Effector memory CD8-positive, alpha-beta T cell (primary cell): ENCODE measurements at regions not wholly inside any gene's neighbourhood (a gene's known extent, or its start where the extent isn't known, plus 50 kb on each side); places are given as distances from the start of the nearest gene placed in this dataset.

Experiments
- ATAC-seq: fragments of 150-1000 bp; cut with Tn5 transposase; replicated peaks from 2 replicates; pipeline ENCODE4 v1.10.0; 2021; ENCODE audit warnings: mild to moderate bottlenecking, moderate library complexity
- DNase-seq, 3 experiments: peaks; one replicate each; pipeline ENCODE4 v3.0.0; 2021
- H3K27ac Mint-ChIP-seq, 2 donors: one replicate each; pipeline ENCODE4 v1.8.0; 2022; ENCODE audit warnings: mild to moderate bottlenecking in 2 of 2, mixed read lengths in 2 of 2, moderate library complexity in 2 of 2
- H3K27me3 Mint-ChIP-seq, 2 donors: one replicate each; pipeline ENCODE4 v1.8.0; 2022; ENCODE audit warnings: mixed read lengths in 2 of 2
- H3K36me3 Mint-ChIP-seq: one replicate; pipeline ENCODE4 v1.8.0; 2022; ENCODE audit warnings: mild to moderate bottlenecking, moderate library complexity, mixed read lengths; ENCODE audit not compliant: insufficient read depth
- H3K4me1 Mint-ChIP-seq, 2 donors: one replicate each; pipeline ENCODE4 v1.8.0; 2022; ENCODE audit warnings: low read depth in 2 of 2, mixed read lengths in 2 of 2
- H3K4me3 Mint-ChIP-seq, 2 donors: one replicate each; pipeline ENCODE4 v1.8.0; 2022; ENCODE audit warnings: mild to moderate bottlenecking in 2 of 2, mixed read lengths in 2 of 2, moderate library complexity in 2 of 2
- H3K9me3 Mint-ChIP-seq, 2 donors: one replicate each; pipeline ENCODE4 v1.8.0; 2022; ENCODE audit warnings: mixed read lengths in 2 of 2

GRCh38 chr13:73572824-73573223 lies 514.0 kb downstream of the KLF5 start:
- H3K27me3 Mint-ChIP-seq: peaks cover 0 to 30% of the 10 kb centered on the region in 2 donors
- peaks cover 0 to 2% of the 10 kb centered on the region in 2 donors for H3K9me3 Mint-ChIP-seq
- no peak for DNase-seq
- H3K27ac Mint-ChIP-seq: no peak overlapping the region
- no peak overlapping the region for H3K4me3 Mint-ChIP-seq
- H3K36me3 Mint-ChIP-seq: no peaks in the 10 kb centered on the region
- ATAC-seq: no peak
- no peaks in the 10 kb centered on the region for H3K4me1 Mint-ChIP-seq

GRCh38 chr13:73571376-73571775 lies 512.6 kb downstream of the KLF5 start:
- ATAC-seq (no peak), DNase-seq (no peak)
- Mint-ChIP-seq H3K36me3 (no peaks in the 10 kb centered on the region), H3K4me1 (no peaks in the 10 kb centered on the region), H3K27ac (no peak overlapping the region), H3K4me3 (no peak overlapping the region), H3K27me3 (peaks cover 0 to 27% of the 10 kb centered on the region in 2 donors), H3K9me3 (peaks cover 0 to 2% of the 10 kb centered on the region in 2 donors)

GRCh38 chr13:73556902-73557301 lies 498.1 kb downstream of the KLF5 start:
- Mint-ChIP-seq H3K4me3 (no peak overlapping the region), H3K27me3 (peaks cover 0 to 5% of the 10 kb centered on the region in 2 donors), H3K36me3 (no peaks in the 10 kb centered on the region), H3K27ac (no peak overlapping the region), H3K4me1 (no peaks in the 10 kb centered on the region), H3K9me3 (no peaks in the 10 kb centered on the region)
- DNase-seq (no peak), ATAC-seq (no peak)

GRCh38 chr13:73556128-73556527 lies 497.3 kb downstream of the KLF5 start:
- no peaks in the 10 kb centered on the region for H3K9me3 Mint-ChIP-seq
- no peak overlapping the region for H3K4me3 Mint-ChIP-seq
- ATAC-seq (no peak), DNase-seq (no peak)
- H3K36me3 Mint-ChIP-seq: no peaks in the 10 kb centered on the region
- H3K27ac Mint-ChIP-seq: no peak overlapping the region
- no peaks in the 10 kb centered on the region for H3K4me1 Mint-ChIP-seq
- H3K27me3 Mint-ChIP-seq: peaks cover 0 to 5% of the 10 kb centered on the region in 2 donors

- ATAC-seq (no peak), DNase-seq (no peak)
- Mint-ChIP-seq H3K9me3 (no peaks in the 10 kb centered on the region), H3K27me3 (peaks cover 0 to 11% of the 10 kb centered on the region in 2 donors), H3K4me1 (no peaks in the 10 kb centered on the region), H3K4me3 (no peak overlapping the region), H3K27ac (no peak overlapping the region), H3K36me3 (no peaks in the 10 kb centered on the region)
Measured at GRCh38 chr13:73551736-73552135, 492.9 kb downstream of the KLF5 start.

GRCh38 chr13:73549717-73550116 lies 490.9 kb downstream of the KLF5 start:
- Mint-ChIP-seq H3K36me3 (no peaks in the 10 kb centered on the region), H3K4me3 (no peak overlapping the region), H3K27ac (no peak overlapping the region), H3K4me1 (no peaks in the 10 kb centered on the region), H3K9me3 (no peaks in the 10 kb centered on the region), H3K27me3 (peaks cover 0 to 11% of the 10 kb centered on the region in 2 donors)
- no peak for ATAC-seq
- DNase-seq: no peak

GRCh38 chr13:73548449-73548848 lies 489.6 kb downstream of the KLF5 start:
- Mint-ChIP-seq H3K4me3 (no peak overlapping the region), H3K4me1 (no peaks in the 10 kb centered on the region), H3K27me3 (peaks cover 8 to 11% of the 10 kb centered on the region in 2 donors), H3K9me3 (no peaks in the 10 kb centered on the region), H3K36me3 (no peaks in the 10 kb centered on the region), H3K27ac (no peak overlapping the region)
- ATAC-seq (no peak), DNase-seq (no peak)

- H3K36me3 Mint-ChIP-seq: no peaks in the 10 kb centered on the region
- H3K27ac Mint-ChIP-seq: no peak overlapping the region
- ATAC-seq (no peak), DNase-seq (no peak)
- no peak overlapping the region for H3K4me3 Mint-ChIP-seq
- H3K27me3 Mint-ChIP-seq: peaks cover 9 to 11% of the 10 kb centered on the region in 2 donors
- H3K4me1 Mint-ChIP-seq: no peaks in the 10 kb centered on the region
- no peaks in the 10 kb centered on the region for H3K9me3 Mint-ChIP-seq
Measured at GRCh38 chr13:73547239-73547638, 488.4 kb downstream of the KLF5 start.

- Mint-ChIP-seq H3K9me3 (no peaks in the 10 kb centered on the region), H3K4me1 (no peaks in the 10 kb centered on the region), H3K4me3 (no peak overlapping the region), H3K36me3 (no peaks in the 10 kb centered on the region), H3K27me3 (peaks cover 7 to 20% of the 10 kb centered on the region in 2 donors), H3K27ac (no peak overlapping the region)
- DNase-seq: no peak
- no peak for ATAC-seq
Measured at GRCh38 chr13:73544175-73544574, 485.4 kb downstream of the KLF5 start.

GRCh38 chr13:73542446-73542845 lies 483.6 kb downstream of the KLF5 start:
- ATAC-seq (no peak), DNase-seq (no peak)
- no peaks in the 10 kb centered on the region for H3K36me3 Mint-ChIP-seq
- no peak overlapping the region for H3K27ac Mint-ChIP-seq
- no peaks in the 10 kb centered on the region for H3K9me3 Mint-ChIP-seq
- peaks cover 6 to 20% of the 10 kb centered on the region in 2 donors for H3K27me3 Mint-ChIP-seq
- no peaks in the 10 kb centered on the region for H3K4me1 Mint-ChIP-seq
- no peak overlapping the region for H3K4me3 Mint-ChIP-seq

GRCh38 chr13:73536865-73537264 lies 478.1 kb downstream of the KLF5 start:
- Mint-ChIP-seq H3K36me3 (no peaks in the 10 kb centered on the region), H3K27me3 (peaks cover 7 to 20% of the 10 kb centered on the region in 2 donors), H3K27ac (no peak overlapping the region), H3K4me3 (no peak overlapping the region), H3K4me1 (no peaks in the 10 kb centered on the region), H3K9me3 (peaks cover 0 to 2% of the 10 kb centered on the region in 2 donors)
- DNase-seq (no peak), ATAC-seq (no peak)

- Mint-ChIP-seq H3K36me3 (no peaks in the 10 kb centered on the region), H3K27ac (no peak overlapping the region), H3K4me3 (no peak overlapping the region), H3K27me3 (peaks cover 0 to 20% of the 10 kb centered on the region in 2 donors), H3K9me3 (peaks cover 0 to 2% of the 10 kb centered on the region in 2 donors), H3K4me1 (no peaks in the 10 kb centered on the region)
- no peak for DNase-seq
- ATAC-seq: no peak
Measured at GRCh38 chr13:73535341-73535740, 476.5 kb downstream of the KLF5 start.

- DNase-seq (no peak), ATAC-seq (no peak)
- H3K27ac Mint-ChIP-seq: no peak overlapping the region
Measured at GRCh38 chr13:73532987-73533510, 474.2 kb downstream of the KLF5 start.

GRCh38 chr13:73532582-73532981 lies 473.8 kb downstream of the KLF5 start:
- no peak for DNase-seq
- H3K27me3 Mint-ChIP-seq: peaks cover 0 to 14% of the 10 kb centered on the region in 2 donors
- no peak overlapping the region for H3K27ac Mint-ChIP-seq

More at GRCh38 chr13:73532987-73533510, 474.2 kb downstream of the KLF5 start:
- Mint-ChIP-seq H3K27me3 (peaks cover 0 to 14% of the 10 kb centered on the region in 2 donors), H3K36me3 (no peaks in the 10 kb centered on the region), H3K9me3 (peaks cover 0 to 2% of the 10 kb centered on the region in 2 donors), H3K4me3 (no peak overlapping the region), H3K4me1 (no peaks in the 10 kb centered on the region)

More at GRCh38 chr13:73532582-73532981, 473.8 kb downstream of the KLF5 start:
- H3K36me3 Mint-ChIP-seq: no peaks in the 10 kb centered on the region
- ATAC-seq: no peak
- H3K9me3 Mint-ChIP-seq: peaks cover 0 to 2% of the 10 kb centered on the region in 2 donors
- no peak overlapping the region for H3K4me3 Mint-ChIP-seq
- H3K4me1 Mint-ChIP-seq: no peaks in the 10 kb centered on the region
